Liver (tissue), 8 donors: ENCODE measurements at regions not wholly inside any gene's neighbourhood (a gene's known extent, or its start where the extent isn't known, plus 50 kb on each side); places are given as distances from the start of the nearest gene placed in this dataset.

Source experiments
- DNase-seq: peaks from one replicate; pipeline ENCODE4 v3.0.0-alpha.2; 2017; ENCODE audit warnings: low spot score
- H3K27ac ChIP-seq, 2 donors: one replicate each; pipeline ENCODE4 v1.7.0; 2013; ENCODE audit warnings: inconsistent platforms in 2 of 2, low read length in 2 of 2, control low read depth in 1 of 2, low read depth in 1 of 2, mild to moderate bottlenecking in 1 of 2
- H3K27me3 ChIP-seq, 4 donors: one replicate each; pipeline versions ENCODE4 v1.6.1 to v1.7.0; 2013; ENCODE audit warnings: low read length in 3 of 4, inconsistent platforms in 1 of 4, mild to moderate bottlenecking in 1 of 4, moderate library complexity in 1 of 4; ENCODE audit not compliant: control insufficient read depth in 4 of 4, insufficient read depth in 4 of 4
- H3K36me3 ChIP-seq, 4 donors: one replicate each; pipeline versions ENCODE4 v1.6.1 to v1.7.0; 2013; ENCODE audit warnings: low read length in 3 of 4, mild to moderate bottlenecking in 3 of 4, low read depth in 1 of 4, moderate library complexity in 1 of 4; ENCODE audit not compliant: control insufficient read depth in 4 of 4, insufficient read depth in 3 of 4
- H3K4me1 ChIP-seq, 4 donors: one replicate each; pipeline versions ENCODE4 v1.6.1 to v1.7.0; 2013; ENCODE audit warnings: low read length in 3 of 4, mild to moderate bottlenecking in 3 of 4, moderate library complexity in 1 of 4; ENCODE audit not compliant: control insufficient read depth in 4 of 4, insufficient read depth in 4 of 4
- H3K4me3 ChIP-seq, 3 donors: one replicate each; pipeline versions ENCODE4 v1.6.1 to v1.7.0; 2013; ENCODE audit warnings: low read length in 3 of 3, control low read depth in 1 of 3, low read depth in 1 of 3, mild to moderate bottlenecking in 1 of 3
- H3K9ac ChIP-seq, 2 donors: one replicate each; pipeline ENCODE4 v1.7.0; 2013; ENCODE audit warnings: low read length in 2 of 2, mild to moderate bottlenecking in 2 of 2, moderate library complexity in 2 of 2, control low read depth in 1 of 2, low read depth in 1 of 2
- H3K9me3 ChIP-seq, 4 donors: one replicate each; pipeline versions ENCODE4 v1.6.1 to v1.7.0; 2013; ENCODE audit warnings: low read length in 3 of 4; ENCODE audit not compliant: control insufficient read depth in 4 of 4
- FOXA2 ChIP-seq: IDR thresholded peaks from 2 replicates; pipeline ENCODE4 v1.6.1; 2016; ENCODE audit warnings: antibody characterized with exemption
- GABPA ChIP-seq, 2 donors: IDR thresholded peaks in 1 of 2; conservative IDR thresholded peaks in 1 of 2; 2 replicates each; pipeline ENCODE4 v1.6.1; 2016; ENCODE audit warnings: antibody characterized with exemption in 2 of 2, mild to moderate bottlenecking in 1 of 2, moderate library complexity in 1 of 2
- HNF4A ChIP-seq, 2 donors: conservative IDR thresholded peaks; 2 replicates each; pipeline ENCODE4 v1.6.1; 2016; ENCODE audit warnings: antibody characterized with exemption in 2 of 2, mild to moderate bottlenecking in 2 of 2
- HNF4G ChIP-seq: IDR thresholded peaks from 2 replicates; pipeline ENCODE4 v1.6.1; 2016; ENCODE audit warnings: antibody characterized with exemption
- JUND ChIP-seq, 2 donors: IDR thresholded peaks; 2 replicates each; pipeline ENCODE4 v1.6.1; 2016; ENCODE audit warnings: antibody characterized with exemption in 2 of 2
- NR2F2 ChIP-seq: IDR thresholded peaks from 2 replicates; pipeline ENCODE4 v1.6.1; 2016; ENCODE audit warnings: antibody characterized with exemption
- RAD21 ChIP-seq, 2 donors: IDR thresholded peaks; 2 replicates each; pipeline ENCODE4 v1.6.1; 2016; ENCODE audit warnings: antibody characterized with exemption in 2 of 2, mild to moderate bottlenecking in 2 of 2
- RXRA ChIP-seq, 2 donors: IDR thresholded peaks; 2 replicates each; pipeline ENCODE4 v1.6.1; 2017 to 2018; ENCODE audit warnings: antibody characterized with exemption in 2 of 2, mild to moderate bottlenecking in 1 of 2
- SP1 ChIP-seq: IDR thresholded peaks from 2 replicates; pipeline ENCODE4 v1.6.1; 2018; ENCODE audit warnings: antibody characterized with exemption, mild to moderate bottlenecking
- TAF1 ChIP-seq: conservative IDR thresholded peaks from 2 replicates; pipeline ENCODE4 v1.6.1; 2016; ENCODE audit warnings: antibody characterized with exemption, mild to moderate bottlenecking
- YY1 ChIP-seq: IDR thresholded peaks from 2 replicates; pipeline ENCODE4 v1.6.1; 2016; ENCODE audit warnings: antibody characterized with exemption, mild to moderate bottlenecking
- WGBS: extraction: QIAGEN DNeasy Blood & Tissue Kit; methylation state at CpG from one replicate; pipeline ENCODE4 v1.1.7; 2013; 5-methylcytosine and 5-hydroxymethylcytosine counted together
- TF ChIP-seq, protein P1 (sequence below): IDR thresholded peaks from 2 replicates; pipeline ENCODE4 v1.6.1; 2016; ENCODE audit warnings: antibody characterized with exemption
- TF ChIP-seq, protein P2 (sequence below): IDR thresholded peaks from 2 replicates; pipeline ENCODE4 v1.6.1; 2016; ENCODE audit warnings: antibody characterized with exemption, mild to moderate bottlenecking
- TF ChIP-seq, protein P3 (sequence below): IDR thresholded peaks from 2 replicates; pipeline ENCODE4 v1.6.1; 2016; ENCODE audit warnings: antibody characterized with exemption
- TF ChIP-seq, protein P4 (sequence below): fragments of 150-350 bp; IDR thresholded peaks from 2 replicates; pipeline ENCODE4 v1.5.1; 2017; ENCODE audit warnings: improper control_type of control experiment, low read depth, low read length; ENCODE audit not compliant: missing input control
- donor health status: healthy.
- donor health status: healthy.
- donor health status: healthy.
- donor health status: healthy.
- donor health status: healthy.

DNA sequence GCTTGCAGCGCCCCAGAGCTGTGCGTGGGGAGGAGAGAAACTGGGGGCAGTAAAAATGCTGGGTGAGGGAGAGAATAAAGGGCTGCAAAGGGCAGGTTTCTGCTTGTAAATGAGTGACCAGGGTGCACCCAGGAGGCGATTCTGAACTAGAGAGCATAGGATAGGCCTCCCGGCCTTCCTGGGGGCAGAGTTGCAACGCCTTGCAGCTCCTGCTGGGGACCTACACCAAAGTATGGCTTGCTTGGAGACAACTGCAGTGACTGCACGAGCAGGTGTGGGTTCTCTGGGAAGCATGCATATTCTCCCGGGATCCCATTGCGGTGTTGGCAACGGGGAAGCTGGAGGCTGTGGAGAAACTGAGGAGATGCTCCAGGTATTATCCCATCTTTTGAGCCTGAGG, 111.6 kb upstream of the SPACA1 start:
- WGBS = 91% methylated on average over 9 of the region's 9 CpGs
- no peak overlapping the region for H3K4me3 ChIP-seq
- no peaks in the 10 kb centered on the region for H3K36me3 ChIP-seq
- no peaks in the 10 kb centered on the region for H3K9me3 ChIP-seq
- no peak overlapping the region for H3K9ac ChIP-seq
- no peaks in the 10 kb centered on the region for H3K4me1 ChIP-seq
- H3K27ac ChIP-seq = no peak overlapping the region
- no peaks in the 10 kb centered on the region for H3K27me3 ChIP-seq
- no peak for TF ChIP-seq HNF4A (conservative IDR thresholded peaks at IDR 0.05)
- TF ChIP-seq, protein P1, sequence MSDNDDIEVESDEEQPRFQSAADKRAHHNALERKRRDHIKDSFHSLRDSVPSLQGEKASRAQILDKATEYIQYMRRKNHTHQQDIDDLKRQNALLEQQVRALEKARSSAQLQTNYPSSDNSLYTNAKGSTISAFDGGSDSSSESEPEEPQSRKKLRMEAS = no peak
- TF ChIP-seq TAF1 = no peak
- no peak for DNase-seq

DNA sequence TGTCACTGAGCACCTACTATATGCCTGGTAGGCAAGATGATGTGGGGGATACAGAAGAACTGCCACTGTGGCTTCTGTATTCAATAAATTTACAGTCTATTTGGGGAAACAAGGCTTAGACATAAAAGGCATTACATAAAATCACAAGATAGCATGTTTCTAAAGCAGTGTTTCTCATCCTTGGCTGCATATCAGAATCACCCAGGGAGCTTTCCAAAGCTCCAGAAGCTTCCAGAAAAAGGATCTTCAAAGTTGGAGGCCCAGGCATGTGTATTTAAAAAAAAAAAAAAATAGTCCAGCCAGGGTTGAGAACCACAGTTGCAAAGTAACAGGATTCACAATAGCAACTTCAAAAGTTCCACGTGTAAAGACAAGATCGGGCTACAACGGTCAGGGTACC, 112.4 kb upstream of the SPACA1 start:
- H3K27ac ChIP-seq = no peak overlapping the region
- H3K4me1 ChIP-seq = no peaks in the 10 kb centered on the region
- H3K4me3 ChIP-seq = no peak overlapping the region
- no peak for TF ChIP-seq YY1
- TF ChIP-seq NR2F2 = no peak
- TF ChIP-seq RAD21 (IDR thresholded peaks at IDR 0.05) = no peak
- TF ChIP-seq, protein P1 = no peak
- no peak for TF ChIP-seq JUND (IDR thresholded peaks at IDR 0.05)
- no peak for TF ChIP-seq HNF4A (conservative IDR thresholded peaks at IDR 0.05)
- TF ChIP-seq HNF4G = no peak
- TF ChIP-seq, protein P2, sequence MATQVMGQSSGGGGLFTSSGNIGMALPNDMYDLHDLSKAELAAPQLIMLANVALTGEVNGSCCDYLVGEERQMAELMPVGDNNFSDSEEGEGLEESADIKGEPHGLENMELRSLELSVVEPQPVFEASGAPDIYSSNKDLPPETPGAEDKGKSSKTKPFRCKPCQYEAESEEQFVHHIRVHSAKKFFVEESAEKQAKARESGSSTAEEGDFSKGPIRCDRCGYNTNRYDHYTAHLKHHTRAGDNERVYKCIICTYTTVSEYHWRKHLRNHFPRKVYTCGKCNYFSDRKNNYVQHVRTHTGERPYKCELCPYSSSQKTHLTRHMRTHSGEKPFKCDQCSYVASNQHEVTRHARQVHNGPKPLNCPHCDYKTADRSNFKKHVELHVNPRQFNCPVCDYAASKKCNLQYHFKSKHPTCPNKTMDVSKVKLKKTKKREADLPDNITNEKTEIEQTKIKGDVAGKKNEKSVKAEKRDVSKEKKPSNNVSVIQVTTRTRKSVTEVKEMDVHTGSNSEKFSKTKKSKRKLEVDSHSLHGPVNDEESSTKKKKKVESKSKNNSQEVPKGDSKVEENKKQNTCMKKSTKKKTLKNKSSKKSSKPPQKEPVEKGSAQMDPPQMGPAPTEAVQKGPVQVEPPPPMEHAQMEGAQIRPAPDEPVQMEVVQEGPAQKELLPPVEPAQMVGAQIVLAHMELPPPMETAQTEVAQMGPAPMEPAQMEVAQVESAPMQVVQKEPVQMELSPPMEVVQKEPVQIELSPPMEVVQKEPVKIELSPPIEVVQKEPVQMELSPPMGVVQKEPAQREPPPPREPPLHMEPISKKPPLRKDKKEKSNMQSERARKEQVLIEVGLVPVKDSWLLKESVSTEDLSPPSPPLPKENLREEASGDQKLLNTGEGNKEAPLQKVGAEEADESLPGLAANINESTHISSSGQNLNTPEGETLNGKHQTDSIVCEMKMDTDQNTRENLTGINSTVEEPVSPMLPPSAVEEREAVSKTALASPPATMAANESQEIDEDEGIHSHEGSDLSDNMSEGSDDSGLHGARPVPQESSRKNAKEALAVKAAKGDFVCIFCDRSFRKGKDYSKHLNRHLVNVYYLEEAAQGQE = no peak
- no peak for TF ChIP-seq TAF1
- TF ChIP-seq, protein P3, sequence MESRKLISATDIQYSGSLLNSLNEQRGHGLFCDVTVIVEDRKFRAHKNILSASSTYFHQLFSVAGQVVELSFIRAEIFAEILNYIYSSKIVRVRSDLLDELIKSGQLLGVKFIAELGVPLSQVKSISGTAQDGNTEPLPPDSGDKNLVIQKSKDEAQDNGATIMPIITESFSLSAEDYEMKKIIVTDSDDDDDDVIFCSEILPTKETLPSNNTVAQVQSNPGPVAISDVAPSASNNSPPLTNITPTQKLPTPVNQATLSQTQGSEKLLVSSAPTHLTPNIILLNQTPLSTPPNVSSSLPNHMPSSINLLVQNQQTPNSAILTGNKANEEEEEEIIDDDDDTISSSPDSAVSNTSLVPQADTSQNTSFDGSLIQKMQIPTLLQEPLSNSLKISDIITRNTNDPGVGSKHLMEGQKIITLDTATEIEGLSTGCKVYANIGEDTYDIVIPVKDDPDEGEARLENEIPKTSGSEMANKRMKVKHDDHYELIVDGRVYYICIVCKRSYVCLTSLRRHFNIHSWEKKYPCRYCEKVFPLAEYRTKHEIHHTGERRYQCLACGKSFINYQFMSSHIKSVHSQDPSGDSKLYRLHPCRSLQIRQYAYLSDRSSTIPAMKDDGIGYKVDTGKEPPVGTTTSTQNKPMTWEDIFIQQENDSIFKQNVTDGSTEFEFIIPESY = no peak
- TF ChIP-seq RXRA (IDR thresholded peaks at IDR 0.05) = no peak
- TF ChIP-seq SP1 = no peak
- no peak for TF ChIP-seq GABPA (IDR thresholded peaks at IDR 0.05 in 1 of 2, conservative IDR thresholded peaks at IDR 0.05 in 1 of 2)
- TF ChIP-seq, protein P4, sequence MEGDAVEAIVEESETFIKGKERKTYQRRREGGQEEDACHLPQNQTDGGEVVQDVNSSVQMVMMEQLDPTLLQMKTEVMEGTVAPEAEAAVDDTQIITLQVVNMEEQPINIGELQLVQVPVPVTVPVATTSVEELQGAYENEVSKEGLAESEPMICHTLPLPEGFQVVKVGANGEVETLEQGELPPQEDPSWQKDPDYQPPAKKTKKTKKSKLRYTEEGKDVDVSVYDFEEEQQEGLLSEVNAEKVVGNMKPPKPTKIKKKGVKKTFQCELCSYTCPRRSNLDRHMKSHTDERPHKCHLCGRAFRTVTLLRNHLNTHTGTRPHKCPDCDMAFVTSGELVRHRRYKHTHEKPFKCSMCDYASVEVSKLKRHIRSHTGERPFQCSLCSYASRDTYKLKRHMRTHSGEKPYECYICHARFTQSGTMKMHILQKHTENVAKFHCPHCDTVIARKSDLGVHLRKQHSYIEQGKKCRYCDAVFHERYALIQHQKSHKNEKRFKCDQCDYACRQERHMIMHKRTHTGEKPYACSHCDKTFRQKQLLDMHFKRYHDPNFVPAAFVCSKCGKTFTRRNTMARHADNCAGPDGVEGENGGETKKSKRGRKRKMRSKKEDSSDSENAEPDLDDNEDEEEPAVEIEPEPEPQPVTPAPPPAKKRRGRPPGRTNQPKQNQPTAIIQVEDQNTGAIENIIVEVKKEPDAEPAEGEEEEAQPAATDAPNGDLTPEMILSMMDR = no peak
- no peak for TF ChIP-seq FOXA2
- no peaks in the 10 kb centered on the region for H3K36me3 ChIP-seq
- 93% methylated on average over 3 of the region's 3 CpGs for WGBS
- H3K9ac ChIP-seq = no peak overlapping the region
- no peaks in the 10 kb centered on the region for H3K27me3 ChIP-seq
- no peaks in the 10 kb centered on the region for H3K9me3 ChIP-seq
- DNase-seq = no peak
